ENCODE measurements at regions not wholly inside any gene's neighbourhood (a gene's known extent, or its start where the extent isn't known, plus 50 kb on each side); places are given as distances from the start of the nearest gene placed in this dataset.

- DNase-seq: peak; percentile 29
Measured at GRCh38 chr7:26612742-26613141, 251.6 kb downstream of the SKAP2 start.

- no peak for DNase-seq
Measured at GRCh38 chr7:26614503-26614902, 249.9 kb downstream of the SKAP2 start.

DNA sequence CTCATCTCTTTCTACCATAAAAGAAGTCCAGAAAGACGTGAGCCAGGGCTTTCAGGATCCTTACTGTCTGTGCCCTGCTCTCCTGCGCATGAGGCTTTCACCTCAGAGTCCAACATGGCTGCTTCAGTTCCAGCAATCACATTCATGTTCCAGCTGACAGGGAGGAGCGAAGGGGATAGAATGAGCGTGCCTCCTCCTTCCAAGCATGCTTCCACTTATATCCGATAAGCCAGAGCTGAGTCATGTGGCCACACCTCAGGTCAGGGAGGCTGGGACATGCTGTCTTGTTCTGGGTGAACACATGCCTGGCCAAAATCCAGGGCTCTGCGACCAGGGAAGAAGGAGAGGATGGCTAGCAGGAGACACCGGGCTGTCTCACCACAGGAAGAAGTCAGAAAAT, 248.2 kb downstream of the SKAP2 start:
- no peak for DNase-seq

DNA sequence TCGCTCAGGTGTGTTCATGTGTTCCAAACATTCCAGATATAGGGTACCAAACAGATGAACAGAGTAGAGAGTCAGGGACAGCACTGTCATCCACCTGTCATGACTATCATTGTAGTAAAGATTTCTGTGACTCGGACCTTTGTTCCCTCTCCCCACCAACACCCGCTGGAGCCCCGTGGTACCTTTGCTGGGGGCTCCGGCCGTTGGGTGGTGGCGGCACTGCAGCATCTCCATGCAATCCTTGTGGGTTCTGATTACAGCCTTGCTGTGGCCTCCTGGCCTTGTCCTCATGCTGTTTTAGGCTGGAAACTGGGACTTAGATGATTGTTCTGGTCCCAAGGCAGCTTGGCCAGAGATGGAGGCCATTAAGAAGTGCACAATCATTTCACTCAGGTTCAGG, 247.3 kb downstream of the SKAP2 start:
- DNase-seq: no peak
